ENCODE measurements at regions not wholly inside any gene's neighbourhood (a gene's known extent, or its start where the extent isn't known, plus 50 kb on each side); places are given as distances from the start of the nearest gene placed in this dataset.
A peak's percentile ranks its signal among the peaks of the same experiment; 100 is the strongest.

DNA sequence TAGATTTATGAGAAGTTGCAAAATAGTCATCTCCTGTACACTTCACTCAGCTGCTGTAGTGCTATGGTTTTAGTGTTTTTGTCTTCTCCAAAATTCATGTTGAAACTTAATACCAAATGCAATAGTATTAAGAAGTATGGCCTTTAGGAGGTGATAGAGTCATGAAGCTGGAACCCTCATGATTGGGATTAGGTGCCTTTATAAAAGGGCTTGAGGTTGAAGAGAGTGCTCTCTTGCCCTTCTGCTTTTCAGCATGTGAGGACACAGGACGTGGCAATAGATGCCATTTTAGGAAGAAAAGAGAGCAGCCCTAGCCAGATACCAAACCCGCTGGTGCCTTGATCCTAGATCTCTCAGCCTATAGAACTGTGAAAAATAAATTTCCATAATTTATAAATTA lies 87.6 kb downstream of the CTH start:
- no peak for DNase-seq
- H3K4me1 Mint-ChIP-seq (ENCODE audit: low read depth, unreplicated experiment) = no peaks in the 10 kb centered on the region
- H3K36me3 Mint-ChIP-seq (ENCODE audit: insufficient read depth, unreplicated experiment) = no peaks in the 10 kb centered on the region
- no TSS peak for BruUV-seq (replicated peaks)
- H3K27ac Mint-ChIP-seq (ENCODE audit: unreplicated experiment) = no peak overlapping the region
- no peak overlapping the region for H3K4me3 Mint-ChIP-seq (ENCODE audit: low read depth, unreplicated experiment)
- H3K9me3 Mint-ChIP-seq (ENCODE audit: low read depth, unreplicated experiment) = no peaks in the 10 kb centered on the region
- TF ChIP-seq, protein P1, sequence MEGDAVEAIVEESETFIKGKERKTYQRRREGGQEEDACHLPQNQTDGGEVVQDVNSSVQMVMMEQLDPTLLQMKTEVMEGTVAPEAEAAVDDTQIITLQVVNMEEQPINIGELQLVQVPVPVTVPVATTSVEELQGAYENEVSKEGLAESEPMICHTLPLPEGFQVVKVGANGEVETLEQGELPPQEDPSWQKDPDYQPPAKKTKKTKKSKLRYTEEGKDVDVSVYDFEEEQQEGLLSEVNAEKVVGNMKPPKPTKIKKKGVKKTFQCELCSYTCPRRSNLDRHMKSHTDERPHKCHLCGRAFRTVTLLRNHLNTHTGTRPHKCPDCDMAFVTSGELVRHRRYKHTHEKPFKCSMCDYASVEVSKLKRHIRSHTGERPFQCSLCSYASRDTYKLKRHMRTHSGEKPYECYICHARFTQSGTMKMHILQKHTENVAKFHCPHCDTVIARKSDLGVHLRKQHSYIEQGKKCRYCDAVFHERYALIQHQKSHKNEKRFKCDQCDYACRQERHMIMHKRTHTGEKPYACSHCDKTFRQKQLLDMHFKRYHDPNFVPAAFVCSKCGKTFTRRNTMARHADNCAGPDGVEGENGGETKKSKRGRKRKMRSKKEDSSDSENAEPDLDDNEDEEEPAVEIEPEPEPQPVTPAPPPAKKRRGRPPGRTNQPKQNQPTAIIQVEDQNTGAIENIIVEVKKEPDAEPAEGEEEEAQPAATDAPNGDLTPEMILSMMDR (IDR thresholded peaks at IDR 0.05; ENCODE audit: unreplicated experiment) = no peak
- intact Hi-C loops (cut with micrococcal nuclease; ENCODE audit: unreplicated experiment) = no loop called here
- CTCF ChIA-PET = interaction anchor here (0.6 kb wide), 1 partner anchor 152 kb away, joined by 4 read pairs; no protein-coding TSS in a partner anchor
- no peaks in the 10 kb centered on the region for H3K27me3 Mint-ChIP-seq (ENCODE audit: unreplicated experiment)

DNA sequence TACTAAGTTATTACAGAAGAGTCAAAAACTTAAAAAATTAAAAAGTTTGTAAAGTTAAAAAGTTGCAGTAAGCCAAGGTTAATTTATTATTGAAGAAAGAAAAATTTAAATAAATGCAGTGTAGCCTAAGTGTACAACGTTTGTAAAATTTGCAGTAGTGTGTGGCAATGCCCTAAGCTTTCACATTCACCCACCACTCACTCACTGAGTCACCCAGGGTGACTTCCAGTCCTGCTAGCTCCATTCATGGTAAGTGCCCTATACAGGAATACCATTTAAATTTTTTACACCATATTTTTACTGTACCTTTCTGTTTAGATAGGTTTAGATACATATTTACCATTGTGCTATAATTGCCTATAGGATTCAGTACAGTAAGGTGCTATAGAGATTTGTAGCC lies 88.6 kb downstream of the CTH start:
- H3K27ac Mint-ChIP-seq (ENCODE audit: unreplicated experiment) = no peak overlapping the region
- CTCF ChIA-PET = no interaction called here
- intact Hi-C loops (cut with micrococcal nuclease; ENCODE audit: unreplicated experiment) = no loop called here
- no peak overlapping the region for H3K4me3 Mint-ChIP-seq (ENCODE audit: low read depth, unreplicated experiment)
- no peaks in the 10 kb centered on the region for H3K27me3 Mint-ChIP-seq (ENCODE audit: unreplicated experiment)
- no peak for DNase-seq
- BruUV-seq (replicated peaks) = no TSS peak
- TF ChIP-seq, protein P1 (IDR thresholded peaks at IDR 0.05; ENCODE audit: unreplicated experiment) = no peak
- H3K4me1 Mint-ChIP-seq (ENCODE audit: low read depth, unreplicated experiment) = no peaks in the 10 kb centered on the region
- H3K9me3 Mint-ChIP-seq (ENCODE audit: low read depth, unreplicated experiment) = no peaks in the 10 kb centered on the region
- H3K36me3 Mint-ChIP-seq (ENCODE audit: insufficient read depth, unreplicated experiment) = no peaks in the 10 kb centered on the region

DNA sequence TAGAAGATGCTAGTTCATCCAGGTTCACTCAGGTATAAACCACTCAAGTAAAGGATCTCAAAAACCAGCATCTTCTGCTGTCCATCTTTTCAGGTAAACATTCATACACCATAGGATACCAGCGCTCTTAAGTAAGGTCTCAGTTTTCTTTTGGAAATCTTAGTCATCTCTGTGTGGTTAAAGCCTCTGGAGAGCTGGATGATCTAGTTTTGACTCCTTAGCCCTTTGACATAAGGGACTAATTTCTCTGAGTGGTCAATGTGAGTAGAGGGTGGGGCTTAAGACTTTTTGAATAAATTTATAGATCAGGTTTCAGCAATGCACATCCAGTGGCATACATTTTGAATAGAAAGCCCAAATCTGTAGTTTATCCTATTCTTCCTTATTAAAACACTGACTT lies 92.3 kb downstream of the CTH start:
- no peak for DNase-seq
- Mint-ChIP-seq H3K4me1 (ENCODE audit: low read depth, unreplicated experiment) (no peaks in the 10 kb centered on the region), H3K36me3 (ENCODE audit: insufficient read depth, unreplicated experiment) (no peaks in the 10 kb centered on the region), H3K27ac (ENCODE audit: unreplicated experiment) (no peak overlapping the region), H3K9me3 (ENCODE audit: low read depth, unreplicated experiment) (no peaks in the 10 kb centered on the region), H3K27me3 (ENCODE audit: unreplicated experiment) (no peaks in the 10 kb centered on the region), H3K4me3 (ENCODE audit: low read depth, unreplicated experiment) (no peak overlapping the region)
- intact Hi-C loops (cut with micrococcal nuclease; ENCODE audit: unreplicated experiment) = no loop called here
- BruUV-seq (replicated peaks) = no TSS peak
- CTCF ChIA-PET = interaction anchor here (0.7 kb wide), 1 partner anchor 168 kb away, joined by 3 read pairs; no protein-coding TSS in a partner anchor
- TF ChIP-seq, protein P1 (IDR thresholded peaks at IDR 0.05; ENCODE audit: unreplicated experiment) = no peak

DNA sequence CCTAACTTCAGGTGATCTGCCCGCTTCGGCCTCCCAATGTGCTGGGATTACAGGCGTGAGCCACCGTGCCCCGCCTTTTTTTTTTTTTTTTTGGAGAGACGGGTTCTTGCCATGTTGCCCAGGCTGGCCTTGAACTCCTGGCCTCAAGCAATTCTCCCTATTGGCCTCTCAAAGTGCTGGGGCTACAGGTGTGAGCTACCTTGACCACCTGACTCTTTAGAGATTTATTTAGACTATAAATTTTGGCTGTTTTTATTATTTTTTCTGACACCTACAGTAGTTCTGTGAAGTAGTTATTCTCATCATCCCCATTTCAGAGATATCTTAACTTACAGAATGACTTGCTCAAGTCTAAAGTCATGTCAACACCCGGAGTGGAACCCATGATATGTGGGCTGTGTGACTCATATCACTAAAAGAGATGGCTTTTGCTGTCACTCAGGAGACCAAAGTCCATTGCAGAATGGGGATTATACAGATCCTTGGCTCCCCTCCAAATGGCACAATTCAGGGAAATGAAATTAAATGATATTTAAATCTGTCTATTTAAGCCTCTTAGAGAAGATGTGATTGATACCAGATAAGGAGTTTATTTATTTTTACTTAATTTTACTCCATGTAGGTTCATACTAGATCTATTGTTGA lies 93.2 kb downstream of the CTH start:
- Mint-ChIP-seq H3K4me1 (ENCODE audit: low read depth, unreplicated experiment) (no peaks in the 10 kb centered on the region), H3K36me3 (ENCODE audit: insufficient read depth, unreplicated experiment) (no peaks in the 10 kb centered on the region), H3K9me3 (ENCODE audit: low read depth, unreplicated experiment) (no peaks in the 10 kb centered on the region), H3K4me3 (ENCODE audit: low read depth, unreplicated experiment) (no peak overlapping the region), H3K27me3 (ENCODE audit: unreplicated experiment) (no peaks in the 10 kb centered on the region), H3K27ac (ENCODE audit: unreplicated experiment) (no peak overlapping the region)
- CTCF ChIA-PET = interaction anchor here (0.7 kb wide), 1 partner anchor 167 kb away, joined by 3 read pairs; no protein-coding TSS in a partner anchor
- intact Hi-C loops (cut with micrococcal nuclease; ENCODE audit: unreplicated experiment) = no loop called here
- peak; percentile 16 for DNase-seq
- BruUV-seq (replicated peaks) = no TSS peak
- TF ChIP-seq, protein P1 (IDR thresholded peaks at IDR 0.05; ENCODE audit: unreplicated experiment) = no peak

All from Calu3 (cell line).